WERI-Rb-1 (cell line): ENCODE measurements at regions not wholly inside any gene's neighbourhood (a gene's known extent, or its start where the extent isn't known, plus 50 kb on each side); places are given as distances from the start of the nearest gene placed in this dataset.

Experiments used
- DNase-seq: peaks from one replicate; pipeline ENCODE4 v3.0.0-alpha.2; 2020
- H3K27ac ChIP-seq: fragments of 250-450 bp; sonication (Bioruptor Pico); 2 replicates; pipeline ENCODE4 v1.5.1; 2020; ENCODE audit warnings: mild to moderate bottlenecking, moderate library complexity
- H3K27me3 ChIP-seq: fragments of 250-450 bp; sonication (Bioruptor Pico); 2 replicates; pipeline ENCODE4 v1.5.1; 2021; ENCODE audit warnings: mild to moderate bottlenecking, low read depth, moderate library complexity; ENCODE audit not compliant: insufficient read depth, severe bottlenecking
- H3K36me3 ChIP-seq: fragments of 250-450 bp; sonication (Bioruptor Pico); 2 replicates; pipeline ENCODE4 v1.5.1; 2020; ENCODE audit warnings: mild to moderate bottlenecking, moderate library complexity
- H3K4me3 ChIP-seq: 2 replicates; pipeline ENCODE4 v1.5.1; 2011; ENCODE audit warnings: low read depth, mild to moderate bottlenecking, control low read depth, low read length
- H3K9me3 ChIP-seq: fragments of 250-450 bp; sonication (Bioruptor Pico); 2 replicates; pipeline ENCODE4 v1.5.1; 2021; ENCODE audit warnings: mild to moderate bottlenecking, moderate library complexity; ENCODE audit not compliant: severe bottlenecking
- CTCF ChIP-seq: IDR thresholded peaks from 2 replicates; pipeline ENCODE4 v1.5.1; 2011; ENCODE audit warnings: low read depth, mild to moderate bottlenecking, control low read depth, inconsistent platforms, low read length

GRCh38 chr1:118421868-118422350 is 236.9 kb upstream of the SPAG17 start:
- no peak for TF ChIP-seq CTCF
- Histone ChIP-seq H3K36me3 (no peaks in the 10 kb centered on the region), H3K27me3 (no peaks in the 10 kb centered on the region), H3K4me3 (no peak overlapping the region), H3K9me3 (no peaks in the 10 kb centered on the region), H3K27ac (no peak overlapping the region)
- no peak for DNase-seq

GRCh38 chr1:118404024-118404423 is 219.0 kb upstream of the SPAG17 start:
- Histone ChIP-seq H3K9me3 (no peaks in the 10 kb centered on the region), H3K36me3 (no peaks in the 10 kb centered on the region), H3K27me3 (no peaks in the 10 kb centered on the region), H3K27ac (no peak overlapping the region), H3K4me3 (no peak overlapping the region)
- DNase-seq = no peak
- TF ChIP-seq CTCF = no peak

GRCh38 chr1:118397496-118397859 is 212.4 kb upstream of the SPAG17 start:
- no peaks in the 10 kb centered on the region for H3K27me3 ChIP-seq
- no peak overlapping the region for H3K4me3 ChIP-seq
- no peaks in the 10 kb centered on the region for H3K36me3 ChIP-seq
- TF ChIP-seq CTCF = no peak
- H3K9me3 ChIP-seq = no peaks in the 10 kb centered on the region
- no peak overlapping the region for H3K27ac ChIP-seq
- no peak for DNase-seq

- no peaks in the 10 kb centered on the region for H3K36me3 ChIP-seq
- no peak for TF ChIP-seq CTCF
- H3K4me3 ChIP-seq = no peak overlapping the region
- no peaks in the 10 kb centered on the region for H3K27me3 ChIP-seq
- DNase-seq = no peak
- H3K9me3 ChIP-seq = no peaks in the 10 kb centered on the region
- H3K27ac ChIP-seq = no peak overlapping the region
Observed at GRCh38 chr1:118396829-118397495, 211.9 kb upstream of the SPAG17 start.

- DNase-seq = no peak
- TF ChIP-seq CTCF = no peak
- no peaks in the 10 kb centered on the region for H3K27me3 ChIP-seq
- no peaks in the 10 kb centered on the region for H3K36me3 ChIP-seq
- no peak overlapping the region for H3K27ac ChIP-seq
- H3K9me3 ChIP-seq = no peaks in the 10 kb centered on the region
- H3K4me3 ChIP-seq = no peak overlapping the region
Observed at GRCh38 chr1:118396279-118396678, 211.3 kb upstream of the SPAG17 start.

- DNase-seq = no peak
- H3K27me3 ChIP-seq = no peaks in the 10 kb centered on the region
- H3K36me3 ChIP-seq = no peaks in the 10 kb centered on the region
- no peak for TF ChIP-seq CTCF
- H3K9me3 ChIP-seq = no peaks in the 10 kb centered on the region
- H3K27ac ChIP-seq = no peak overlapping the region
- H3K4me3 ChIP-seq = no peak overlapping the region
Observed at GRCh38 chr1:118395430-118395991, 210.5 kb upstream of the SPAG17 start.
